Gastrocnemius medialis (tissue), 4 donors: ENCODE measurements at regions not wholly inside any gene's neighbourhood (a gene's known extent, or its start where the extent isn't known, plus 50 kb on each side); places are given as distances from the start of the nearest gene placed in this dataset.

Experiments used
- POLR2A ChIP-seq, 2 donors: fragments of 450-650 bp; IDR thresholded peaks; one replicate each; pipeline ENCODE4 v1.6.1; 2017; ENCODE audit warnings: antibody characterized with exemption in 2 of 2, mild to moderate bottlenecking in 2 of 2, moderate library complexity in 2 of 2
- TF ChIP-seq, protein P1 (sequence below), 5 experiments: fragments of 450-650 bp in 3 of 5; fragments of 200-600 bp in 2 of 5; sonication (generic) in 2 of 5; IDR thresholded peaks in 4 of 5; conservative IDR thresholded peaks in 1 of 5; 1 replicate in 4 of 5; 2 replicates in 1 of 5; pipeline ENCODE4 v1.5.1; 2016 to 2019; ENCODE audit warnings: antibody characterized with exemption in 5 of 5, mild to moderate bottlenecking in 3 of 5, moderate library complexity in 3 of 5

DNA sequence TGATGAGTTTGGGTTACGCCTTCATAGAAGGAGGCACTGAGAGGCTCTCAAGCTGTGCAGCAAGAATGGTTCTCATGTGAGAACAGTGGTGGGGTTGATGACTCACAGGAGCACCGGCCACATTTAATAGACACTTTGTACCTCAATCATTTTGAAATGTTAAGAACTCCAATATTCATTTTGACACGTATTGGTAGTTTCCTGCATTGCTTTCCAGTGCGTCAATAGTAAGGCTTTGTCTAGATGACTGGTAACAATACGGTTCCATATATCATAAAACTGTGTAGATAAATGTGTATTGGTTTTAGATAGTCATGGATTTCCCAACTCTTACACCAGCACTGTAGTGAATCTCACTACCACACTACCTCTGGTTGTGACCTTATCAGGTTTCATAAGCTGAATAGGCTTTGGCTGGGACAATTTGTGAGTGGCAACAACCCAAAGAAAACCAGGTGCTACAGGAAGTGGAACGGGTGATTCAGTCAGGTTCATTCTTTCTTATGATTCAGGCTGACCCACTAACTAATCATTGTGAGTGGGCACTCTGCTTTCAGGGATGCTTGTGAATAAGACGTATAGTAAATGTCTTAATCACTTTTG, 362.6 kb downstream of the KLF5 start:
- TF ChIP-seq POLR2A (IDR thresholded peaks at IDR 0.05): no peak
- TF ChIP-seq, protein P1, sequence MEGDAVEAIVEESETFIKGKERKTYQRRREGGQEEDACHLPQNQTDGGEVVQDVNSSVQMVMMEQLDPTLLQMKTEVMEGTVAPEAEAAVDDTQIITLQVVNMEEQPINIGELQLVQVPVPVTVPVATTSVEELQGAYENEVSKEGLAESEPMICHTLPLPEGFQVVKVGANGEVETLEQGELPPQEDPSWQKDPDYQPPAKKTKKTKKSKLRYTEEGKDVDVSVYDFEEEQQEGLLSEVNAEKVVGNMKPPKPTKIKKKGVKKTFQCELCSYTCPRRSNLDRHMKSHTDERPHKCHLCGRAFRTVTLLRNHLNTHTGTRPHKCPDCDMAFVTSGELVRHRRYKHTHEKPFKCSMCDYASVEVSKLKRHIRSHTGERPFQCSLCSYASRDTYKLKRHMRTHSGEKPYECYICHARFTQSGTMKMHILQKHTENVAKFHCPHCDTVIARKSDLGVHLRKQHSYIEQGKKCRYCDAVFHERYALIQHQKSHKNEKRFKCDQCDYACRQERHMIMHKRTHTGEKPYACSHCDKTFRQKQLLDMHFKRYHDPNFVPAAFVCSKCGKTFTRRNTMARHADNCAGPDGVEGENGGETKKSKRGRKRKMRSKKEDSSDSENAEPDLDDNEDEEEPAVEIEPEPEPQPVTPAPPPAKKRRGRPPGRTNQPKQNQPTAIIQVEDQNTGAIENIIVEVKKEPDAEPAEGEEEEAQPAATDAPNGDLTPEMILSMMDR (IDR thresholded peaks at IDR 0.05 in 4 of 5, conservative IDR thresholded peaks at IDR 0.05 in 1 of 5): no peak
